Activated T-cell treated with anti-CD3 and anti-CD28 coated beads, Interleukin-2, amount 50 U/mL, for 48 hours (primary cell): ENCODE measurements at regions not wholly inside any gene's neighbourhood (a gene's known extent, or its start where the extent isn't known, plus 50 kb on each side); places are given as distances from the start of the nearest gene placed in this dataset.

Experiments used
- DNase-seq, 2 experiments: peaks; one replicate each; pipeline ENCODE4 v3.0.0-alpha.2; 2020

GRCh38 chr20:10925767-10926166 is 252.0 kb upstream of the JAG1 start:
- no peak for DNase-seq

- DNase-seq: no peak
These were observed 253.3 kb upstream of the JAG1 start for GRCh38 chr20:10927011-10927583.

- DNase-seq: no peak
These were observed 254.4 kb upstream of the JAG1 start for GRCh38 chr20:10927936-10928840.

GRCh38 chr20:10928841-10929421 is 255.1 kb upstream of the JAG1 start:
- DNase-seq: no peak

GRCh38 chr20:10935658-10936402 is 262.0 kb upstream of the JAG1 start:
- no peak for DNase-seq

- DNase-seq: no peak
These were observed 263.0 kb upstream of the JAG1 start for GRCh38 chr20:10936786-10937185.

GRCh38 chr20:10939331-10939941 is 265.6 kb upstream of the JAG1 start:
- no peak for DNase-seq

GRCh38 chr20:10940941-10941340 is 267.1 kb upstream of the JAG1 start:
- DNase-seq: no peak

GRCh38 chr20:10943686-10944265 is 270.0 kb upstream of the JAG1 start:
- no peak for DNase-seq

GRCh38 chr20:10946124-10946880 is 272.5 kb upstream of the JAG1 start:
- DNase-seq: no peak

GRCh38 chr20:10947726-10948125 is 273.9 kb upstream of the JAG1 start:
- DNase-seq: no peak

- DNase-seq: no peak
These were observed 276.4 kb upstream of the JAG1 start for GRCh38 chr20:10949930-10950783.

GRCh38 chr20:10951216-10951615 is 277.4 kb upstream of the JAG1 start:
- DNase-seq: no peak

GRCh38 chr20:10951904-10952303 is 278.1 kb upstream of the JAG1 start:
- DNase-seq: no peak

- no peak for DNase-seq
These were observed 279.6 kb upstream of the JAG1 start for GRCh38 chr20:10953437-10953836.

GRCh38 chr20:10954137-10954840 is 280.5 kb upstream of the JAG1 start:
- no peak for DNase-seq

GRCh38 chr20:10954908-10955580 is 281.2 kb upstream of the JAG1 start:
- DNase-seq: no peak

- DNase-seq: no peak
These were observed 284.5 kb upstream of the JAG1 start for GRCh38 chr20:10958279-10958678.

- no peak for DNase-seq
These were observed 286.6 kb upstream of the JAG1 start for GRCh38 chr20:10960416-10960815.
